GM12878 (cell line): ENCODE measurements at regions not wholly inside any gene's neighbourhood (a gene's known extent, or its start where the extent isn't known, plus 50 kb on each side); places are given as distances from the start of the nearest gene placed in this dataset.
A peak's percentile ranks its signal among the peaks of the same experiment; 100 is the strongest.

Experiments
- ATAC-seq: fragments of 200-7000 bp; cut with Tn5 transposase; 3 replicates; pipeline ENCODE4 v1.9.1; 2020; ENCODE audit warnings: mild to moderate bottlenecking, moderate library complexity
- BruUV-seq: library from RNA; stranded (reverse); fragments of 400-500 nt; replicated peaks from 2 replicates; lab custom pipeline; 2021; lab: Mats Ljungman, UMichigan
- CTCF ChIA-PET: fragments of 300-600 bp; sonication (Branson Sonifier 250); formaldehyde crosslinking; extraction: SDS; loops from one replicate; lab custom pipeline; 2021; ENCODE audit warnings: inconsistent platforms; lab: Yijun Ruan, JAX
- POLR2A ChIA-PET: fragments of 350-600 bp; formaldehyde crosslinking; extraction: SDS; loops from one replicate; lab custom pipeline; 2021; ENCODE audit warnings: inconsistent platforms; lab: Charles Lee
- RAD21 ChIA-PET: fragments of 300-600 bp; sonication (Branson Sonifier 250); formaldehyde crosslinking; loops from one replicate; lab custom pipeline; 2023; ENCODE audit warnings: antibody characterized with exemption; ENCODE audit not compliant: unreplicated experiment; lab: Charles Lee
- SMC1A ChIA-PET: fragments of 300-600 bp; sonication (Branson Sonifier 250); formaldehyde crosslinking; loops from one replicate; lab custom pipeline; 2023; ENCODE audit not compliant: unreplicated experiment, uncharacterized antibody; lab: Charles Lee
- DNase-seq: peaks from one replicate; pipeline ENCODE4 v3.0.0-alpha.2; 2011; ENCODE audit warnings: low read depth, low spot score
- FAIRE-seq: peaks from 3 replicates; lab custom pipeline; 2011; peaks lifted over from hg19 to GRCh38; lab: Jason Lieb, UNC
- H2AFZ ChIP-seq: 2 replicates; pipeline ENCODE4 v1.6.0; 2011; ENCODE audit warnings: low read depth, low read length, control low read depth; ENCODE audit not compliant: control insufficient read depth
- H3K27ac ChIP-seq: 2 replicates; pipeline ENCODE4 v1.5.1; 2011; ENCODE audit warnings: control low read depth; ENCODE audit not compliant: control insufficient read depth, insufficient read depth
- H3K27me3 ChIP-seq, 2 experiments: replicated peaks in 1 of 2; 2 replicates each; pipeline versions ENCODE4 v1.6.0 to v1.6.1; 2011; ENCODE audit warnings: low read length in 1 of 2; ENCODE audit not compliant: control insufficient read depth in 2 of 2, insufficient read depth in 2 of 2
- H3K36me3 ChIP-seq, 2 experiments: 2 replicates each; pipeline ENCODE4 v1.5.1; 2011; ENCODE audit warnings: low read length in 1 of 2; ENCODE audit not compliant: control insufficient read depth in 2 of 2, insufficient read depth in 2 of 2
- H3K4me1 ChIP-seq: 2 replicates; pipeline ENCODE4 v1.6.1; 2011; ENCODE audit warnings: mild to moderate bottlenecking, low read length, moderate library complexity, mixed read lengths; ENCODE audit not compliant: control insufficient read depth, insufficient read depth
- H3K4me2 ChIP-seq: 2 replicates; pipeline ENCODE4 v1.6.0; 2011; ENCODE audit warnings: control low read depth; ENCODE audit not compliant: control insufficient read depth, insufficient read depth
- H3K4me3 ChIP-seq: fragments of 200-600 bp; sonication (generic); 2 replicates; pipeline ENCODE4 v1.5.1; 2016
- H3K79me2 ChIP-seq: 2 replicates; pipeline ENCODE4 v1.6.0; 2011; ENCODE audit warnings: low read length; ENCODE audit not compliant: control insufficient read depth, insufficient read depth
- H3K9ac ChIP-seq: 2 replicates; pipeline ENCODE4 v1.8.0; 2011; ENCODE audit warnings: low read length, control low read depth, mixed read lengths; ENCODE audit not compliant: control insufficient read depth, insufficient read depth
- H3K9me3 ChIP-seq: replicated peaks from 3 replicates; pipeline ENCODE4 v1.5.1; 2011; ENCODE audit warnings: mild to moderate bottlenecking, low read length; ENCODE audit not compliant: control insufficient read depth, insufficient read depth
- H4K20me1 ChIP-seq: 2 replicates; pipeline ENCODE4 v1.6.0; 2011; ENCODE audit not compliant: control insufficient read depth, insufficient read depth
- MTA3 ChIP-seq: IDR thresholded peaks from 2 replicates; pipeline ENCODE4 v1.6.1; 2012; ENCODE audit warnings: low read length, inconsistent platforms, borderline replicate concordance
- NFYA ChIP-seq: IDR thresholded peaks from 2 replicates; pipeline ENCODE4 v1.6.1; 2011; ENCODE audit warnings: low read depth, mild to moderate bottlenecking, low read length, improper control_type of control experiment, borderline replicate concordance
- STAT1 ChIP-seq: fragments of 450-650 bp; conservative IDR thresholded peaks from 2 replicates; pipeline ENCODE4 v1.6.1; 2014; ENCODE audit warnings: antibody characterized with exemption, mild to moderate bottlenecking
- STAT3 ChIP-seq: IDR thresholded peaks from 2 replicates; pipeline ENCODE4 v1.6.1; 2011; ENCODE audit warnings: low read depth, low read length, improper control_type of control experiment
- TCF12 ChIP-seq: IDR thresholded peaks from 2 replicates; pipeline ENCODE4 v1.6.1; 2011; ENCODE audit warnings: low read depth, mild to moderate bottlenecking, low read length
- WGBS: methylation state at CpG from one replicate; pipeline ENCODE4 v1.1.6; 2016; ENCODE audit warnings: low lambda C conversion rate; ENCODE audit not compliant: insufficient replicate concordance, insufficient coverage; ENCODE audit errors: missing lambda C conversion rate; 5-methylcytosine and 5-hydroxymethylcytosine counted together
- in situ Hi-C: fragments of 300-500 bp; cut with MboI; formaldehyde crosslinking; loops from 9 replicates; pipeline ENCODE4 v1.14.3; 2018; ENCODE audit warnings: mixed read lengths
- intact Hi-C: fragments of 100-400 bp; cut with micrococcal nuclease; formaldehyde crosslinking; loops from one replicate; pipeline ENCODE4 v1.14.2; 2022; ENCODE audit not compliant: unreplicated experiment
- TF ChIP-seq, protein P1 (sequence below): IDR thresholded peaks from 2 replicates; pipeline ENCODE4 v1.6.1; 2012; ENCODE audit warnings: mild to moderate bottlenecking, low read depth, low read length
- TF ChIP-seq, protein P2 (sequence below), 3 experiments: IDR thresholded peaks in 2 of 3; conservative IDR thresholded peaks in 1 of 3; 2 replicates each; pipeline ENCODE4 v1.5.1; 2011; ENCODE audit warnings: low read depth in 3 of 3, low read length in 3 of 3, mild to moderate bottlenecking in 3 of 3, control low read depth in 2 of 3, moderate library complexity in 2 of 3, inconsistent platforms in 1 of 3, mixed read lengths in 1 of 3; ENCODE audit not compliant: control insufficient read depth in 2 of 3, insufficient read depth in 1 of 3; ENCODE audit errors: extremely low read depth in 1 of 3
- TF ChIP-seq, protein P3 (sequence below): fragments of 150-350 bp; IDR thresholded peaks from 2 replicates; pipeline ENCODE4 v1.6.1; 2016; ENCODE audit warnings: low read depth, low read length
- TF ChIP-seq, protein P4 (sequence below): fragments of 450-650 bp; IDR thresholded peaks from 2 replicates; pipeline ENCODE4 v1.6.1; 2017; ENCODE audit warnings: mild to moderate bottlenecking, moderate library complexity

DNA sequence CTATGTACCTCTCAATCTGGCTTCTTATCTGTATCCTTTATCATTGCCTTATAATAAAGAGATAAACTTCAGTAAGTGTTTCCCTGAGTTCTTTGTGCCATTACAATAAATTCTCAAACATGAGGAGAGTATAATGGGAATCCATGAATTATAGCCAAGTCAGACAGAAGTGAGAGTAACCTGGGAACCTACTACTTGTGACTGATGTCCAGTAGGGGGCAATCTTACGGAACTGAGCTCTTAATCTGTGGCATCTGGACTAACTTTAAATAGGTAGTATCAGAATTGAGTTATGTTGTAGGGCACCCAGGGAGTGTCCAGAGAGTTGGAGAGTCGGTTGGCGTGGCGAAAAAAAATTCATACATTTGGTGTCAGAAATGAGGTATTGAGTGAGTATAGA is 542.6 kb downstream of the ZBBX start:
- Histone ChIP-seq H3K4me1 (no peaks in the 10 kb centered on the region), H3K27ac (no peak overlapping the region), H3K36me3 (no peaks in the 10 kb centered on the region), H3K79me2 (no peaks in the 10 kb centered on the region), H4K20me1 (no peaks in the 10 kb centered on the region), H3K9ac (no peak overlapping the region), H3K4me3 (no peak overlapping the region), H3K4me2 (no peak overlapping the region), H2AFZ (no peak overlapping the region), H3K9me3 (no peaks in the 10 kb centered on the region), H3K27me3 (no peaks in the 10 kb centered on the region)
- ChIA-PET CTCF (interaction anchor here (0.8 to 3.5 kb wide), 16 partner anchors 12 to 1583 kb away, joined by 3 to 42 read pairs (median 4); no protein-coding TSS in a partner anchor), RAD21 (interaction anchor here (0.7 to 2.4 kb wide), 5 partner anchors 24 to 1582 kb away, joined by 3 to 12 read pairs (median 3); no protein-coding TSS in a partner anchor), SMC1A (interaction anchor here (0.6 to 1.7 kb wide), 8 partner anchors 11 to 1335 kb away, joined by 3 to 5 read pairs (median 3); no protein-coding TSS in a partner anchor), POLR2A (no interaction called here)
- intact Hi-C loops (loop anchor here (2.0 kb wide), 1 partner anchor 195 kb away; no protein-coding TSS in a partner anchor), in situ Hi-C loops (no loop called here)
- no TSS peak for BruUV-seq
- ATAC-seq (peak; percentile 93), FAIRE-seq (no peak), DNase-seq (no peak)
- WGBS = 33% methylated on average over 4 of the region's 4 CpGs
- TF ChIP-seq TCF12 (no peak), STAT3 (no peak), MTA3 (no peak), NFYA (no peak), STAT1 (no peak)
- TF ChIP-seq, protein P1, sequence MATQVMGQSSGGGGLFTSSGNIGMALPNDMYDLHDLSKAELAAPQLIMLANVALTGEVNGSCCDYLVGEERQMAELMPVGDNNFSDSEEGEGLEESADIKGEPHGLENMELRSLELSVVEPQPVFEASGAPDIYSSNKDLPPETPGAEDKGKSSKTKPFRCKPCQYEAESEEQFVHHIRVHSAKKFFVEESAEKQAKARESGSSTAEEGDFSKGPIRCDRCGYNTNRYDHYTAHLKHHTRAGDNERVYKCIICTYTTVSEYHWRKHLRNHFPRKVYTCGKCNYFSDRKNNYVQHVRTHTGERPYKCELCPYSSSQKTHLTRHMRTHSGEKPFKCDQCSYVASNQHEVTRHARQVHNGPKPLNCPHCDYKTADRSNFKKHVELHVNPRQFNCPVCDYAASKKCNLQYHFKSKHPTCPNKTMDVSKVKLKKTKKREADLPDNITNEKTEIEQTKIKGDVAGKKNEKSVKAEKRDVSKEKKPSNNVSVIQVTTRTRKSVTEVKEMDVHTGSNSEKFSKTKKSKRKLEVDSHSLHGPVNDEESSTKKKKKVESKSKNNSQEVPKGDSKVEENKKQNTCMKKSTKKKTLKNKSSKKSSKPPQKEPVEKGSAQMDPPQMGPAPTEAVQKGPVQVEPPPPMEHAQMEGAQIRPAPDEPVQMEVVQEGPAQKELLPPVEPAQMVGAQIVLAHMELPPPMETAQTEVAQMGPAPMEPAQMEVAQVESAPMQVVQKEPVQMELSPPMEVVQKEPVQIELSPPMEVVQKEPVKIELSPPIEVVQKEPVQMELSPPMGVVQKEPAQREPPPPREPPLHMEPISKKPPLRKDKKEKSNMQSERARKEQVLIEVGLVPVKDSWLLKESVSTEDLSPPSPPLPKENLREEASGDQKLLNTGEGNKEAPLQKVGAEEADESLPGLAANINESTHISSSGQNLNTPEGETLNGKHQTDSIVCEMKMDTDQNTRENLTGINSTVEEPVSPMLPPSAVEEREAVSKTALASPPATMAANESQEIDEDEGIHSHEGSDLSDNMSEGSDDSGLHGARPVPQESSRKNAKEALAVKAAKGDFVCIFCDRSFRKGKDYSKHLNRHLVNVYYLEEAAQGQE = no peak
- TF ChIP-seq, protein P2, sequence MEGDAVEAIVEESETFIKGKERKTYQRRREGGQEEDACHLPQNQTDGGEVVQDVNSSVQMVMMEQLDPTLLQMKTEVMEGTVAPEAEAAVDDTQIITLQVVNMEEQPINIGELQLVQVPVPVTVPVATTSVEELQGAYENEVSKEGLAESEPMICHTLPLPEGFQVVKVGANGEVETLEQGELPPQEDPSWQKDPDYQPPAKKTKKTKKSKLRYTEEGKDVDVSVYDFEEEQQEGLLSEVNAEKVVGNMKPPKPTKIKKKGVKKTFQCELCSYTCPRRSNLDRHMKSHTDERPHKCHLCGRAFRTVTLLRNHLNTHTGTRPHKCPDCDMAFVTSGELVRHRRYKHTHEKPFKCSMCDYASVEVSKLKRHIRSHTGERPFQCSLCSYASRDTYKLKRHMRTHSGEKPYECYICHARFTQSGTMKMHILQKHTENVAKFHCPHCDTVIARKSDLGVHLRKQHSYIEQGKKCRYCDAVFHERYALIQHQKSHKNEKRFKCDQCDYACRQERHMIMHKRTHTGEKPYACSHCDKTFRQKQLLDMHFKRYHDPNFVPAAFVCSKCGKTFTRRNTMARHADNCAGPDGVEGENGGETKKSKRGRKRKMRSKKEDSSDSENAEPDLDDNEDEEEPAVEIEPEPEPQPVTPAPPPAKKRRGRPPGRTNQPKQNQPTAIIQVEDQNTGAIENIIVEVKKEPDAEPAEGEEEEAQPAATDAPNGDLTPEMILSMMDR (IDR thresholded peaks at IDR 0.05 in 2 of 3, conservative IDR thresholded peaks at IDR 0.05 in 1 of 3; ENCODE audit: control insufficient read depth in 2 of 3, extremely low read depth in 1 of 3, insufficient read depth in 1 of 3, low read depth in 3 of 3, low read length in 3 of 3) = peak in 2 of 3 experiments; percentile 36 to 52; a peak in 3 of 6 replicates
- TF ChIP-seq, protein P3, sequence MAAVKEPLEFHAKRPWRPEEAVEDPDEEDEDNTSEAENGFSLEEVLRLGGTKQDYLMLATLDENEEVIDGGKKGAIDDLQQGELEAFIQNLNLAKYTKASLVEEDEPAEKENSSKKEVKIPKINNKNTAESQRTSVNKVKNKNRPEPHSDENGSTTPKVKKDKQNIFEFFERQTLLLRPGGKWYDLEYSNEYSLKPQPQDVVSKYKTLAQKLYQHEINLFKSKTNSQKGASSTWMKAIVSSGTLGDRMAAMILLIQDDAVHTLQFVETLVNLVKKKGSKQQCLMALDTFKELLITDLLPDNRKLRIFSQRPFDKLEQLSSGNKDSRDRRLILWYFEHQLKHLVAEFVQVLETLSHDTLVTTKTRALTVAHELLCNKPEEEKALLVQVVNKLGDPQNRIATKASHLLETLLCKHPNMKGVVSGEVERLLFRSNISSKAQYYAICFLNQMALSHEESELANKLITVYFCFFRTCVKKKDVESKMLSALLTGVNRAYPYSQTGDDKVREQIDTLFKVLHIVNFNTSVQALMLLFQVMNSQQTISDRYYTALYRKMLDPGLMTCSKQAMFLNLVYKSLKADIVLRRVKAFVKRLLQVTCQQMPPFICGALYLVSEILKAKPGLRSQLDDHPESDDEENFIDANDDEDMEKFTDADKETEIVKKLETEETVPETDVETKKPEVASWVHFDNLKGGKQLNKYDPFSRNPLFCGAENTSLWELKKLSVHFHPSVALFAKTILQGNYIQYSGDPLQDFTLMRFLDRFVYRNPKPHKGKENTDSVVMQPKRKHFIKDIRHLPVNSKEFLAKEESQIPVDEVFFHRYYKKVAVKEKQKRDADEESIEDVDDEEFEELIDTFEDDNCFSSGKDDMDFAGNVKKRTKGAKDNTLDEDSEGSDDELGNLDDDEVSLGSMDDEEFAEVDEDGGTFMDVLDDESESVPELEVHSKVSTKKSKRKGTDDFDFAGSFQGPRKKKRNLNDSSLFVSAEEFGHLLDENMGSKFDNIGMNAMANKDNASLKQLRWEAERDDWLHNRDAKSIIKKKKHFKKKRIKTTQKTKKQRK = no peak
- TF ChIP-seq, protein P4, sequence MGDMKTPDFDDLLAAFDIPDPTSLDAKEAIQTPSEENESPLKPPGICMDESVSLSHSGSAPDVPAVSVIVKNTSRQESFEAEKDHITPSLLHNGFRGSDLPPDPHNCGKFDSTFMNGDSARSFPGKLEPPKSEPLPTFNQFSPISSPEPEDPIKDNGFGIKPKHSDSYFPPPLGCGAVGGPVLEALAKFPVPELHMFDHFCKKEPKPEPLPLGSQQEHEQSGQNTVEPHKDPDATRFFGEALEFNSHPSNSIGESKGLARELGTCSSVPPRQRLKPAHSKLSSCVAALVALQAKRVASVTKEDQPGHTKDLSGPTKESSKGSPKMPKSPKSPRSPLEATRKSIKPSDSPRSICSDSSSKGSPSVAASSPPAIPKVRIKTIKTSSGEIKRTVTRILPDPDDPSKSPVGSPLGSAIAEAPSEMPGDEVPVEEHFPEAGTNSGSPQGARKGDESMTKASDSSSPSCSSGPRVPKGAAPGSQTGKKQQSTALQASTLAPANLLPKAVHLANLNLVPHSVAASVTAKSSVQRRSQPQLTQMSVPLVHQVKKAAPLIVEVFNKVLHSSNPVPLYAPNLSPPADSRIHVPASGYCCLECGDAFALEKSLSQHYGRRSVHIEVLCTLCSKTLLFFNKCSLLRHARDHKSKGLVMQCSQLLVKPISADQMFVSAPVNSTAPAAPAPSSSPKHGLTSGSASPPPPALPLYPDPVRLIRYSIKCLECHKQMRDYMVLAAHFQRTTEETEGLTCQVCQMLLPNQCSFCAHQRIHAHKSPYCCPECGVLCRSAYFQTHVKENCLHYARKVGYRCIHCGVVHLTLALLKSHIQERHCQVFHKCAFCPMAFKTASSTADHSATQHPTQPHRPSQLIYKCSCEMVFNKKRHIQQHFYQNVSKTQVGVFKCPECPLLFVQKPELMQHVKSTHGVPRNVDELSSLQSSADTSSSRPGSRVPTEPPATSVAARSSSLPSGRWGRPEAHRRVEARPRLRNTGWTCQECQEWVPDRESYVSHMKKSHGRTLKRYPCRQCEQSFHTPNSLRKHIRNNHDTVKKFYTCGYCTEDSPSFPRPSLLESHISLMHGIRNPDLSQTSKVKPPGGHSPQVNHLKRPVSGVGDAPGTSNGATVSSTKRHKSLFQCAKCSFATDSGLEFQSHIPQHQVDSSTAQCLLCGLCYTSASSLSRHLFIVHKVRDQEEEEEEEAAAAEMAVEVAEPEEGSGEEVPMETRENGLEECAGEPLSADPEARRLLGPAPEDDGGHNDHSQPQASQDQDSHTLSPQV = no peak
